GM18499 (cell line): ENCODE measurements at regions not wholly inside any gene's neighbourhood (a gene's known extent, or its start where the extent isn't known, plus 50 kb on each side); places are given as distances from the start of the nearest gene placed in this dataset.

Experiments
- ATAC-seq: cut with Tn5 transposase; IDR thresholded peaks from one replicate; pipeline ENCODE4 v1.9.1; 2021; ENCODE audit warnings: moderate number of reproducible peaks; ENCODE audit not compliant: insufficient read depth, unreplicated experiment

- no peak for ATAC-seq
Measured at GRCh38 chr15:36291501-36291900, 287.9 kb upstream of the CDIN1 start.

- no peak for ATAC-seq
Measured at GRCh38 chr15:36294359-36294758, 285.1 kb upstream of the CDIN1 start.

GRCh38 chr15:36301947-36302346 lies 277.5 kb upstream of the CDIN1 start:
- no peak for ATAC-seq

- ATAC-seq, result no peak
Measured at GRCh38 chr15:36313021-36313420, 266.4 kb upstream of the CDIN1 start.

- ATAC-seq, result no peak
Measured at GRCh38 chr15:36313736-36314280, 265.6 kb upstream of the CDIN1 start.

GRCh38 chr15:36315649-36316048 lies 263.8 kb upstream of the CDIN1 start:
- ATAC-seq, result no peak

- no peak for ATAC-seq
Measured at GRCh38 chr15:36323615-36324014, 255.8 kb upstream of the CDIN1 start.

- no peak for ATAC-seq
Measured at GRCh38 chr15:36325206-36325605, 254.2 kb upstream of the CDIN1 start.

- no peak for ATAC-seq
Measured at GRCh38 chr15:36329592-36329991, 249.8 kb upstream of the CDIN1 start.

GRCh38 chr15:36330598-36330997 lies 248.8 kb upstream of the CDIN1 start:
- no peak for ATAC-seq

- no peak for ATAC-seq
Measured at GRCh38 chr15:36331531-36332275, 247.7 kb upstream of the CDIN1 start.

GRCh38 chr15:36332301-36332700 lies 247.1 kb upstream of the CDIN1 start:
- no peak for ATAC-seq

- ATAC-seq, result no peak
Measured at GRCh38 chr15:36332896-36333295, 246.5 kb upstream of the CDIN1 start.

- ATAC-seq, result no peak
Measured at GRCh38 chr15:36334059-36334458, 245.4 kb upstream of the CDIN1 start.

- ATAC-seq, result no peak
Measured at GRCh38 chr15:36335224-36335623, 244.2 kb upstream of the CDIN1 start.

- no peak for ATAC-seq
Measured at GRCh38 chr15:36335659-36336058, 243.8 kb upstream of the CDIN1 start.

- no peak for ATAC-seq
Measured at GRCh38 chr15:36344887-36345286, 234.5 kb upstream of the CDIN1 start.

- no peak for ATAC-seq
Measured at GRCh38 chr15:36347272-36347858, 232.1 kb upstream of the CDIN1 start.

GRCh38 chr15:36356466-36356865 lies 223.0 kb upstream of the CDIN1 start:
- ATAC-seq, result no peak

GRCh38 chr15:36356978-36357601 lies 222.3 kb upstream of the CDIN1 start:
- ATAC-seq, result no peak

- ATAC-seq, result no peak
Measured at GRCh38 chr15:36358094-36358493, 221.3 kb upstream of the CDIN1 start.
